DMS53 treated with DMSO at 0.1 percent for 48 hours (cell line): ENCODE measurements at regions not wholly inside any gene's neighbourhood (a gene's known extent, or its start where the extent isn't known, plus 50 kb on each side); places are given as distances from the start of the nearest gene placed in this dataset.

Experiments
- DNase-seq: peaks from one replicate; lab custom pipeline; 2025; ENCODE audit not compliant: unreplicated experiment; lab: John Stamatoyannopoulos, UW

DNA sequence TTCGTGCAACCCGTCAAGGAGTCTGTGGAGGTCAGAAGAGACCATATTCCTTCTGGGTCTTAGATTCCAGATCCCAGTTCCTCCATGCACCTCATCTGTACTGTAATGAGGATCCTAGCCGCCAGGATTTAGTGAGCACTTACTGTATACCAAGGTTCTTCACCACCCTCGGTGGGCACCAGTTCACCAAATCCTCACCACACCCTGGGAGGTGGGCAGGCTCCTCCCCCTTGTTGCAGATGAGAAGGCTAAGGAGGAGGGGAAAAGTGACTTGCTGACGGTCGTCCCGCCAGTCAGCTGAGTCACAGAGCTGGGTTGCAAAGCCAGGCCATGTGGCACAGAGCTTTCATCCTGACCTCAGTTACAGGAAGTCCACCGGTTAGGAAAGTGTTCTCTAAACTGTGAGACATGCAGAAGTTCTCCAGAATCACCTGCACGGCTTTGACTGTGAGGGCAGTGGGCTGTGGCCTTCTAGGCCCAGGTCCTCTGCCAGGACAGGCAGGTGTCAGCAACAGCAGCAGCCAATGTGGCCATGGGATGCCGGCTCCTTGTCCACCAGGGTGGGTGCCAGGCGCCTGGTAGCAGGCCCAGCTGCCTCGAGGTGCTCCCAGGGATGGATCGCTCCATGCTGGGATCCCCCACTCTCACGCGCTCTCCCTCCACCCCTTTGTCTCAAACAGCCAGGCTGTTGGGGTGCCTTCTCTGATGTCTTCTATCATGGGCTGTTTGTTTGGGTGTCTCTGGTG lies 240.3 kb upstream of the GSE1 start:
- DNase-seq, result no peak

DNA sequence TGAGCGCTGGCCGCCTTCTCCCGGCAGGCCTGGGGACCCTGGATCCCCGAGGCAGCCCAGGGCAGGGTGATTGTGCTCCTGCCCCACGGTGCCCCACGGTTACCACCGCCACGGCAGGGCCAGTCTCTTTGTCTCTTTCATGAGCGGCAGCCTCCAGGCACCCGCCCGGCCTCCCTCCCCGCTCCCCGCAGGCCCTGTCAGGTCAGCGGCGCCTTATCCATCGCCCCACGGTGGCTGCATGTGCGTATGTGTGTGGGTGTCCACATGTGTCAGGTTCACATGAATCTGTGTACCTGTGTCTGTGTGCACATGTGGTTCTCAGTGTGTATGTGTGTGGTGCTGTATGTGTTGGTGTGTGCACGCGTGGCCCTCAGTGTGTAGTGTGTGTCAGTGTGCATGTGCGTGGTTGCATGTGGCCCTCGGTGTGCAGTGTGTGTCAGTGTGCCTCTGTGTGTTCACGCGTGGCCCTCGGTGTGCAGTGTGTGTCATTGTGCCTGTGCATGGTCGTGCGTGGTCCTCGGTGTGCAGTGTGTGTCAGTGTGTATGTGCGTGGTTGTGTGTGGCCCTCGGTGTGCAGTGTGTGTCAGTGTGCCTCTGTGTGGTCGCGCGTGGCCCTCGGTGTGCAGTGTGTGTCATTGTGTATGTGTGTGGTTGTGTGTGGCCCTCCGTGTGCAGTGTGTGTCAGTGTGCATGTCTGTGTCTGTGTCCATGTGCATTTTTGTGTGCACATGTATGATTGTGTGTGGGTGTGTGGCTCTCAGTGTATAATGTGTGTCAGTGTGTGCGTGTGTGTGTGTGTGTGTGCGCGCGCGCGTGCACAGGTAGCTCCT lies 239.2 kb upstream of the GSE1 start:
- DNase-seq, result no peak

DNA sequence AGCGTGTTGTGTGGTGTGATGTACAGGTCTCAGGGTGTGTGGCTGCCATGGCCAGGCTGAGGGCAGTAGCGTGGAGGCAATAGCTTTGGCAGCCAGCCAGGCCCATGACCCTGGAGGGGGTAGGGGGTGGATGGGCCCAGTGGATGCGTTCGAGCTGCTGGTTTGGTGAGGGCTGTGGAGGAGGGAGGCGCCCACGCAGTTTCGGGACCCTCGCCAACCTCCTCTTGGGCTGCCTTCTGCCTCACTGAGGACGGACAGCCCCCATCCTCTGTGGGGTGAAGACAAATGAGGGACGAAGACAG lies 238.6 kb upstream of the GSE1 start:
- no peak for DNase-seq

DNA sequence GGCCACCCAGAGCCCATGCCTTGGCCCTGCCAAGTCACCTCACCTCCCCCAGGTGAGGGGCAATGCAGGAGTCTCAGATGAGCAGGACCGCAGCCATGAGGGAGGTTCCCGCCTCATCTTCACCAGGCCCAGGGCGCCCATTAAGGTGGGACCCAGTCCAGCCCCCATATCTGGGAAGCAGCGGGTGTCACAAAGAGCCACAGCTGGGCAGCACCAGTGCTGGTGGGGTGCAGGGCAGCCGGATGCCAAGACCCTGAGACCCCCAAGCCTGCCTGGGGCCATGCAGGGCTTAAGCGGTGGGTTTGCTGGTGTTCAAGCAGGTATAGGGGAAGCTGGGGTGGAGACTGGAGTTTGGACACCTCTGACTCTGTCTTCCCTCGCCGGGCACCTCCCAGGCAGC lies 237.8 kb upstream of the GSE1 start:
- DNase-seq, result no peak

DNA sequence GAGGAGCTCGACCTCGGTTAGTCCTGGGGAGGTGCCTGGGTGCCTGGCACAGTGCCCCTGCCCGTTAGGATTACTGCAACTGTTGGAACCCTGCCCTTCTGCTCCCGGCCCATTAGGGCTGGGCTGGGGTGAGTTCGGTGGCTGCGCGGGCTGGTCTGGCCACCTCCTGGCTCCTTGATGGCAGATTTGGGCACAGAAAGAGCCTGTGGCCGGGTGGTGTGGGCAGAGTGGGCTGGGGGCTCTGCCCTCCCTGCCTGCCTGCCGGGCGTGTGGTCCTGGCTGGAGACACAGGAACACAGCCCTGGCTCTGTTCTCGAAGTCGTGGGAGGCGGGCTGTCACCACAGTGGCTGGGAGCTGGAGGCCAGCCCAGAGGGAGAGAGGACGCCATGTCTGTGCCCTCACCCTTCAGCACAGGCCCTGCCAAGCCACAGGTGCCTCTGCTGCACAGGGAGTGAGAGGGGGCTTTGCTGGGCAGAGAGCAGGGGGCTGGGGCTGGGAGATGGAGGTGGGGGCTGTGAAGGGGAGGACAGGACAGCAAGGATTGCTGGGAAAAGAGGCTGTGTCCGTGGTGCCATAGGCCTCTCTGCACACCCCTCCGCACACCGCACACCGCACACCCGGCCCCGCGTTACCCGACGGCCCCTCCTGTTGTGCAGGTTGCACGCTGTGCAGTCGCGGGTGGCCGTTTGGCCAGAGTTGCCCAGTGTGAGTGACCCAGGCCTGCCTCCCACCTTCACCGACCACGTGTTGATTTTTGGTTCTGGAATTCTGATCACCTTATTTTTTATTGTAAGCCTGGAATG lies 236.6 kb upstream of the GSE1 start:
- DNase-seq, result no peak

DNA sequence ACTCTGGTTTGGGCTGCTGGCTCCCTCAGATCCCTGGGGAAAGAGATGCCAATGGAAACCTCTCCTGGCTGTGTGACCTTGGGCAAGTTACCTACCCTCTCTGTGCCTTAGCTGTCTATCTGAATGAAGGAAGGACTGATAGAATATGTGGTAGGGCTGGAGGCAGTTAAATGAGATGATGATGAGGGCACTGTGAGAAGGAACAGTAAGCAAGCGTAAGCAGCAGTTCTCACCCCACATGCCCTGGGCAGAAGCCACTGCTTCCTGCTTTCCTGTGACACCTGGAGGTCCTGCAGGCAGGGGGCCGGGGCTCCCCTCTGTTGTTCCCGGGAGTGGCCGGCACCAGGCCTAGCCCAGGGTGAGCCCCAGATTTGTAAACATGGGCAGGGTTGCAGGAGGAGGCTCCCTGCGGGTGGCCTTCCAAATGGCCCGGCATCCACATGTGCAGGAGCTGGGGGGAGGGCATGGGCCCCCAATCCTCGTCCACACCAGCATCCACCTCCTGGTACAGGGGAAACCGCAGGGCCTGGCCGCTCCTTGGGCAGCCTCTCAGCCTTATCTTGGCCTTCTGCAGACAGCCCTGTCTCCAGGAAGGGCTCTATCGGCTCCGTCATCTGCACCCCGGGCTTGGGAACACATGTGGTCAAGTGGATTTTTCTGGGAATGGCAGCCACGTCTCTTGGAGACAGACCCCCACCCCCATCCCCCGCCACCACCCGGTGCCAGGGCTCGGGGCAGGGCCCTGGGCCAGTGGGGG lies 235.6 kb upstream of the GSE1 start:
- DNase-seq, result no peak

DNA sequence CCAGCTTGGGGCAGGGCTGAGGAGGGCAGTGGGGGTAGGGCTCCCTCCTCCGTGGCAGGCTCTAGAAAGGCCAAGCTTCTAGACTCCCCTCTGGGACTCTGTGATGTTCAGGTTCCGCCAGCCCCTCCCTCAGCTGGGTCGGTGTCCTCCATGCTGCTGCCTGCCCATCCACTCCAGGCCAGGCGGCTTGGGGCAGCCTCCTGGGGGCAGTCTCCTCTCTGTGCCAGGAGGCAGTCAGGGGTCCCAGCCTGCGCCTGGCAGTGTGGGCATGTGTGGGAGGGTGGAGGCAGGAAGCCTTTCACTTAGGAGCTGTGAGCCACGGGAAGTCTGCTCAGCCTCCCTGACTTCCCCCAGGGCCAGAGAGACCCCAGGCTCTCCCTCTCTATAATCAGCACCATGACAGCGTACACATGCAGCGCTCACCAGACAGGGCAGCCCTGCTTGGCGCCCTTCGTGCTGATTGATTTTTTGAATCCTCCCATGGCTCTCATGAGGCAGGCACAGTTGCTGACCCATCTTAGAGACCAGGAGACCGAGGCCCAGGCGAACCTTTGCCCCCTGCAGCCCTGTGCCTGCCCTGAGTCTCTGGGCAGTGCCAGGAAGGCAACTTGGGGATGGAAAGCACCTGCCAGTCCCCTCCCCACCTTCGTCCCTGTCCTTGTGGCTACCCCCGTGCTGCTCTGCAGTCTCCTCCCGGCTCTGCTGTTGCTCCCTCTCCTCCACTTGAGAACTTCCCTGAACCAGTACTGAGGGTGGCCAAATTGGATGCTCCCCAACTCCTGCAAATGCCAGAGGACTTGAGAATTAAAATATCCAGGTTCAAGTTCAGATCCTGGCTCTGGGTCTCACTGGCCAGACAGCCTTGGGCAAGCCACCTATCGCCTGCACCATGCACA lies 234.7 kb upstream of the GSE1 start:
- DNase-seq, result no peak

DNA sequence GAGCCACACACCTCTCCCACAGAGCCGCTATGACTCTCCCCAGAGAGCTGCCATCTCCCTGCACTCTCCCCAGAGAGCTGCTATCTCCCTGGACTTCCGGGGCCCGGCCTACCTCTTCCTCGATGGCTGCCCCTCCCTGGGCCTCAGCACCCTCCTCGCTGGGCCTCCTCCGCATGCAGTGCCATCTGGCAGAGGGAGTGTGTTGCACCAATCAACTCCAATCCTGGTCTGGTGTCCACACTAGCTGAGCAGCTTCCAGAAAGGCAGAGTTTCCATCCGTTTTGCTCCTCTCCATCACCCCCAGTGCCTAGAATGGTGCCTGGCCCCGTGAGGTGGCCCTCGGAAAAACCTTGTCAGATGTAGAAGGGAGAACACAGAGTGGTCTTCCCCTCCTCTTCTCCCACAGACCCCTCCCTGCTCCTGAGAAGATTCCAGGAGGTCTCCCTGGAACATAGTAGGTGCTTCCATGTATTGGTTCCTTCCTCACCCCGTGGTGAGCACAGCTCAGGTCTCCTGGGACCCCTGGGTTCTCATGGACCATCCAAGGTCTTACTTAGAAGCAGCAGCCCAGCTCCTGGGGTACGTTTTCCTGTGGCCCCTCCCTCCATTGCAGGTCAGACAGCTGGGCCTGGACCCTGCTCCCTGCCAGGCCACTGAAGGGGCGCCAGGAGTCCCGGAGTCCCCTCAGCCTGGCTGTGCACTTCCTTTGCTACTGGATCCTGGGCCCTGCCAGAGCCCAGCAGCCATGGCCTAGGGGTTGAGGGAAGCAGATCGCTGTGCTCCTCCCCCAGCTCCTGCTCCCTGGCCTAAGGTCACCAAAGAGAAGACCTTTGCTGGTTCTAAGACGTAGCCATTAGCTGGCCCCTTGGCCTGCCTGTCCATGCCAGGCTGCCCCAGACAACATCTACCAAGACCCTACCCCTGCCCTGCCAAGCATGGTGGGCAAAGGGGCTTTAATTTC lies 233.8 kb upstream of the GSE1 start:
- DNase-seq, result no peak

DNA sequence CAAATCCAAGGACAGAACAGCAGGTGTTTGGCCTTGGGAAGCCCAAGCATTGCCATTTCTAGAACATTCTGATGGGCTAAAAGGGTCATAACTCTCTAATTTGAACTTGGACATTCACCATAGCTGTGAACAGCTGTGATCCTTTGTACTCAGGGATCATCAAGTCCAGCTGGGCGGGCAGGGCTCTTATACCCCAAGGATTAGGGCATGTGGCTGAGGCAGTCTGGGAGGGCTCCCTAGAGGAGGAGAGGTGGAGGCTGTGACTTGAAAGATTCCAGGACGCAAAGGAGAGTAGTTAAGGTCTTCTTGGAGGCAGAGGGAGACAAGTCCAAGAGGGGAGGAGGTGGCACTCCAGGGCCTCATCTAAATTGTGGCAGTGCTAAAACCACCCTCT lies 233.1 kb upstream of the GSE1 start:
- no peak for DNase-seq

DNA sequence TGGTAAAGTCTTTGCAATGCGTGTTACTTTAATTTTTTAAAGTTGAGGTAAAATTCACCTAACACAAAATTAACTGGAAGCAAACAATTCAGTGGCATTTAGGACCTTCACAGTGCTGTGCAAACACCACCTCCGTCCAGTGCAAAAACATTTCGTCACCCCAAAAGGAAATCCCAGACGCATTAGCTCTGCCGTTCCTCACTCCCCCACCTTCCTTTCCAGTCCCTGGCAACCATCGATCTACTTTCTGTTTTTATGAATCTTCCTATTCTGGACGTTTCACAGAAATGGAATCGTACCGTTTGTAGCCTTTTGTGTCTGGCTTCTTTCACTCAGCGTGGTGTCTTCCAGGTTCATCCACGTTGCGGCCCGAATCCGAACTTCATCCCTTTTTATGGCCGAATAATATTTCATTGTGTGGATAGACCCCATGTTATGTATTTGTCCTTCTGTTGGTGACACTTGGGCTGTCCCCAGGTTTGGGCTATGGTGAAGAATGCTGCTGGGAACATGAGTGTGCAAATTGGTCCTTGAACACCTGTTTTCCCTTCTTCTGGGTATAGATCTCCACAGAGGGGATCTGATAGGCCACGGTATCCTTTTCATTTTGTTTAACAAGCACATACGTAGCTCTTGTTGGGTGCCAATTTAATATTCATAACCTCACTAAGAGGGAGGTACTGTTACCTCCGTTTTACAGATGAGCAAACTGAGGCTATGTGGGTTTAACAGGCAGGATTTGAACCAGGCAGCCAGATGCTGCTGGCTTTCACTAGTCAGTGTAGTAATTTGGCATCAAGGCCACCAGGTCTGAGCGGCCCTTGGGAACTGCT lies 232.0 kb upstream of the GSE1 start:
- no peak for DNase-seq

DNA sequence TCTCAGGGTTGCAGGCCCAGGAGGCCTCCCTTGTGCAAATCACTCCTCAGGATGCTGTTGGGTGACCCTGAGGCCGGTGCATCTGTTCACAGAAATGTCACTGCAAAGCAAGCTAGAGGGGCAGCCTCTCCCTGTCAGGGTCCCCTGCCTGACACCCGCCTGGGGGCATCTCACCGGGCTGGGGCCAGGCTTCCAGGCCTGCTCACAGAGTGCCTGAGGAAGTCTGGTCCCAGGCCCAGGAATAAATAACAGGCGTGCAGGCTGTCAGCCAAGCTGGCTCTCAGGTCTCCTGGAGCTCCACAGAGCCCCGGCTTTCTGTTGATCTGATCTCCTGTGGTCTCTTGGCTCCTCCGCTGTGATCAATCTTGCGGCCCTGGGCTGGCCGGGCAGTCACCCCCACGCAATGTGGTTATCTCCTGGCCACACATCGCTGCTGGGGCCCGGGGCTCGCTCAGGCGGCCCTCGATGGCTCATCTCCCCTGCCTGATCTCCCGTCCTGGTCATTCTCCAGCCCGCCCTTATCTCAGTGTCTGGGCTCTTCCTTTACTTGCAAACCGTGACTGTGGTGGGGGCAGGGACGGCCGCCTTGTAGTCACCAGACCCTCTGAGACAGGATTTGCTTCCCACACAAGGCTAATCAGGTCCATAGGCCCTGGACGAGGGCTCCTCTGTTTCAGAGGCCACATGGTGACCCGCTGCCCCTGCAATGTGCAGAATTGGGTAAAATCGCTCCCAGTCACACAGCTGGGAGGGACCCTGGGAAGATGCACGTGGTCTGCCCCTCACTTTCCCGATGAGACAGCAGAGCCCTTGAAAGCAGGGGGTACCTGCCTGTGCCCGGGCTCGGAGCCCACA lies 231.2 kb upstream of the GSE1 start:
- no peak for DNase-seq

DNA sequence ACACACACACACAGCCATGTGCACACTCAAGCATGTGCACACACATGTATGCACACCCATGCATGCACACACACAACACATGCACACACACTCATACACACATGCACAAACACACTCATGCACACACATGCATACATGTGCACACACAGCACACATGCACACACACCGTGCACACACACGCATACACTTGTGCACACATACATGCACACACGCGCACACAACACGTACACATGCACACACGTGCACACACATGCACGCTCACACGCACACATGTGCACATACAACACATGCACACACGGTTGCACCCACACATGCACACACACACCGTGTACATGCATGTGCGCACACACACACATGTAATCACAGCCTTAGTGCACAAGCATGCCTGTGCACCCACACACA lies 230.4 kb upstream of the GSE1 start:
- no peak for DNase-seq

DNA sequence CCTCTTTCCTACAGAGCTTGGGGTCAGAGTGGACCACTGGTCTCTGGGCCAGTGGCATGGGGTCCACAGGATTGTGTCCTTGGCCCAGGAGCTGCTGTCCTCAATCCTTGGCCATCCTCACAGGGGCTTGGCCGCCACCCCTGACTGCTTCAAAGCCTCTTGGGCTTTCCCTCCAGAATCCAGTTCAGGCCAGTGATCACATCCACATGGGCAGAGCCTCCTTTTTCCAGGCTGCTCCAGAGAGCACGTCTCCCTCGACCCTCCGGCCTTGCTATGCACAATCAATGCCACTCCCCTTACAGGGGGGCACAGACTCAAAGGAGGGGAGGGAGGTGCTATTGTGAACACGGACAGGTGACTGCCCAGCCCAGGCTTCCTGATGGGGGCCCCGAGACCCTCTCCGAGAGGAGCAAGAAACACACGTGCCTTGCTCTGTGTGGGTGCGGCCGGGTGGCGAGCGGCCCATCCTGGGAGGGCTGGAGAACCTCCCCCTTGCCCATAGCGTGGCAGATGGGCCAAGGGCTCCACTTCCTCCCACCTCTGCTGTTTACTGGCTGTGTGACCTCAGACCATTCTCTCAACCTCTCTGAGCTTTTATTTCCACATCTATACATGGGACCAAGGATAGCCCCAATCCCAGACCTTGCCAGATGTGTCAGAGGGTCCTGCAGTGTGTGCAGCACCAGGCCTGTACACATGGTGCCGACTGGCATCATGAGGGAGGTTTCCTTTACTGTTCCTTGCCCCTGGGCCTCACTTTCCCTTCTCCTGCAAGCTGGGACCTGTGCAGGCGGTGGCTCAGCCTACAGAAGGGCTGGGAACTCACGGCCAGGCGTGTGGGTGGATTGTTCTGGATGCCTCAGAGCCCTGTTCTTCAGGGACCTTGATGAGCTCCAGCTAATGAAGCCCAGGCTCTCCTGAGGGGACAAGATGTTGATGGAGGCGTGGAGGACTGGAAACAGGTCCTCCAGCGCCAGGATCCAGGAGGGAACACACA lies 229.0 kb upstream of the GSE1 start:
- no peak for DNase-seq

DNA sequence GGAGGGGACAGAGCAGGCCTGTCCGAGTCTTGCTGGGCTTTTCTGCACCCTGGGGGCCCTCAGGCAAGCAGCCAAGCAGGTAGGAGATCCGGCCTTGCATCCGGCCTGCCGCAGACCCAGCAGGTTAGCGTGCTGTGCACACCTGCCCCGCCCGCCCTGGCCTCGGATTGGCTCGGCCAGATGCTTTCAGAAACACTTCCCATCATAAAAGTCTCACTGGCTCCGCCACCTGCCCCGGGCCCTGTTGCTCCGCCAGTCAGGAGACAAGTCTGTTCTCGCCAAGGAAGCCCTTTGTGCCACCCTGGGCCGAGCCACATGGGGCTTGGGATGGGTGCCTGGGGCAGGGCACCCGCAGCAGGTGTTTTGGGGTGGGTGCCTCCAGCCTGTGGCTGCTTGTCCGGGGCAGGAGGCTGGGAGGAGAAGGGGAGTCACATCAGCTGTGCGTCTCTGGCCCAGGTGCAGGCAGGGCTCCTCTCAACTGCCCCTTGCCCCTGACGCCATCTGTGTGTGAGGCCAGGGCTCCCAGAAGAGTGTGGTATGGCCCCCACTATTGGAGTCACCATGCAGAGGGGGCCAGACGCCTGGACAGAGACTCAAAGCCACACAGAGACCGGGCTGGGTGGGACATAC lies 228.2 kb upstream of the GSE1 start:
- DNase-seq, result peak; percentile 37

DNA sequence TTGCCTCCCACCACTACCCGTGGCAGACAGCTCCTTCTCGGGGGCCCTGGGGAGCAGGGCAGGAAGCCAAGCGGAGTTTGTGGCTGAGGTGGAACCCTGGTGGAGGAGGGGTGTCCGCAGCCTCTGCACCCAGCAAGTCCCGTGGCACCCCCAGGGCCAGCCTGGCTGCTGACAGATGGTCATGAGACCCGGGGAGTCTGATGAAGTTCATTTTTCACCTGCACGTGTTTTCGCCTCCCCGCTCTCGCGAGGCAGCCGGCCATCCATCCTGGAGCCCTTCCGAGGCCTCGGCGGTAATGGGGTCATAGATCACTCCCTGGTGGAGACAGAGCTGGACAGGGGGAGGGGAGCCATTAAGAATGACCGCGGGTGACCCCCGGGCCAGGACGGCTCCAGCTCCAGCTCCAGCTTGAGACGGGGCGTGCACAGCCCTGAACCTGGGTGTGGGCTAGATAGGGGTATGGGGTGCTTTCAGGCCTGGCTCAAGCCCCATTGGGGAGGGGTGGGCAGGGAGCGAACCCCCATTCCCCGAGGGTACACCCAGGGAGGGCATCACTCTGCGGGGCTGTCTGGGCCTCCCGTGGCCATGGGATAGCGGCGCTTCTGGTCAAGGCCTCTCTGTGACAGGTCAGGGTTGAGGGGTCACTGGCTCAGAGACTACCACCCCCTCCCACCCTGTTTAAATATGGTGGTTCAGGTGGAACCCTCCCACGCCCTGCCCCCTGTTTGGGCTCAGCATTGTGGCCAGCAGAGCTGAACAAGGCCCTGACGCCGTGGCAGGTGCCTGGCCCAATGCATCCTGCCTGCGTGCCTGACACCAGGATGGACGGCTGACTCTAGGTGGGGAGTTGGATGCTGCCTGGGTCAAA lies 227.4 kb upstream of the GSE1 start:
- DNase-seq, result no peak
